ENCODE measurements at regions not wholly inside any gene's neighbourhood (a gene's known extent, or its start where the extent isn't known, plus 50 kb on each side); places are given as distances from the start of the nearest gene placed in this dataset.
A peak's percentile ranks its signal among the peaks of the same experiment; 100 is the strongest.
"Not testable (repeated sequence)": the region's sequence is repeated elsewhere in the genome, so short reads cannot be mapped to it uniquely, and the experiment has no call there.

DNA sequence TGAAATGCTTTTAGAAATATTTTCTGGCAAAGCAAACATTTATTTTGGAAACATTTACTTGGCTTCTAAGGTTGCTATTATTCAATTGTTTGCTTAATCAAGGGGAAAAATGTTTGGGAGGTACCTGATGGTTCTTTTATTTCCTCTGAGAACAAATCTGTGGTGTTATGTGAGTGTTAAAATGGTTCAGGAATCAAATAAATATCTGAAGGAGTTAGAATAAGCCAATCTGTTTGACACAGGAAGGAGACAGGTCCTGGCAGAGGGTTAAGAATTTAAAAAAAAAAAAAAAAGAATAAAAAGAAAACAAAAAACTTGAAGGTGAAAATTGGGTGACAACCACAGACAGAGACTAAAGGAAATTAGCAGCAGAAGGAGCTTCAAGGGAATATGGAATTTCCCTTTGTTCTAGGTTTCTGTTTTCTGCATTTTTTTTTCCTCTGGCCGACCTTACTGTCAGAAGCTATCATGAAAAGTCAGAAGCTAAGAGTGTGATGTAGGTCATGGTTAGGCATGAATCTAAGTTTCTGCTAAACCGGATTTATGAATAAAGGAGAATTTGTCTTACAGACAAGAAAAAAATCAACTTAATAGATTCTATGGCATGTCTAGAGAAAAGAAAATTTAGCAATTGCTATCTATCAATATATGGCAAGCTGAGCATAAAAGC, 78.6 kb upstream of the PNPLA4 start:
- Histone ChIP-seq H3K27ac (no peak overlapping the region), H3K27me3 (no peaks in the 10 kb centered on the region), H3K4me1 (no peaks in the 10 kb centered on the region), H3K4me3 (no peak overlapping the region), H3K9me3 (no peaks in the 10 kb centered on the region), H3K36me3 (no peaks in the 10 kb centered on the region)
- no peak for DNase-seq (ENCODE audit: low spot score in 2 of 2)
- 70% methylated on average over 2 of the region's 2 CpGs for WGBS
- TF ChIP-seq EP300 (IDR thresholded peaks at IDR 0.05) = no peak
- no peak for TF ChIP-seq POLR2AphosphoS5 (IDR thresholded peaks at IDR 0.05)
- TF ChIP-seq POLR2A (IDR thresholded peaks at IDR 0.05) = no peak
- TF ChIP-seq, protein P1, sequence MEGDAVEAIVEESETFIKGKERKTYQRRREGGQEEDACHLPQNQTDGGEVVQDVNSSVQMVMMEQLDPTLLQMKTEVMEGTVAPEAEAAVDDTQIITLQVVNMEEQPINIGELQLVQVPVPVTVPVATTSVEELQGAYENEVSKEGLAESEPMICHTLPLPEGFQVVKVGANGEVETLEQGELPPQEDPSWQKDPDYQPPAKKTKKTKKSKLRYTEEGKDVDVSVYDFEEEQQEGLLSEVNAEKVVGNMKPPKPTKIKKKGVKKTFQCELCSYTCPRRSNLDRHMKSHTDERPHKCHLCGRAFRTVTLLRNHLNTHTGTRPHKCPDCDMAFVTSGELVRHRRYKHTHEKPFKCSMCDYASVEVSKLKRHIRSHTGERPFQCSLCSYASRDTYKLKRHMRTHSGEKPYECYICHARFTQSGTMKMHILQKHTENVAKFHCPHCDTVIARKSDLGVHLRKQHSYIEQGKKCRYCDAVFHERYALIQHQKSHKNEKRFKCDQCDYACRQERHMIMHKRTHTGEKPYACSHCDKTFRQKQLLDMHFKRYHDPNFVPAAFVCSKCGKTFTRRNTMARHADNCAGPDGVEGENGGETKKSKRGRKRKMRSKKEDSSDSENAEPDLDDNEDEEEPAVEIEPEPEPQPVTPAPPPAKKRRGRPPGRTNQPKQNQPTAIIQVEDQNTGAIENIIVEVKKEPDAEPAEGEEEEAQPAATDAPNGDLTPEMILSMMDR (IDR thresholded peaks at IDR 0.05) = no peak

DNA sequence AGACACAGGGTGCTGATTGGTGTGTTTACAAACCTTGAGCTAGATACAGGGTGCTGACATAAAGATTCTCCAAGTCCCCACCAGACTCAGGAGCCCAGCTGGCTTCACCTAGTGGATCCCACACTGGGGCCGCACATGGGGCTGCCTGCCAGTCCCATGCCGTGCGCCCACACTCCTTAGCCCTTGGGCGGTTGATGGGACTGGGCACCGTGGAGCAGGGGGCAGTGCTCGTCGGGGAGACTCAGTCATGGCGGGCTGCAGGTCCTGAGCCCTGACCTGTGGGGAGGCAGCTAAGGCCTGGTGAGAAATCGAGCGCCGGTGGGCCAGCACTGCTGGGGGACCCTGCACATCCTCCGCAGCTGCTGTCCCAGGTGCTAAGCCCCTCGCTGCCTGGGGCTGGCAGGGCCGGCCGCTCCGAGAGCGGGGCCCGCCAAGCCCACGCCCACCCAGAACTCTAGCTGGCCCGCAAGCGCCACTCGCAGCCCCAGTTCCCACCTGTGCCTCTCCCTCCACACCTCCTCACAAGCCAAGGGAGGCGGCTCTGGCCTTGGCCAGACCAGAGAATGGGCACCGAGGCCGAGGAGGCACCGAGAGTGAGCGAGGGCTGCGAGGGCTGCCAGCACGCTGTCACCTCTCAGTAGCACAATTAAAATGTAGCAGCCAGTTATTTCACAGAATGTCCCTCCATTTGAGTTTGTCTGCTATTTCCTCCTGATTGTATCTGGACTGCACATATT, 76.1 kb upstream of the PNPLA4 start:
- no peak overlapping the region for H3K4me3 ChIP-seq
- TF ChIP-seq, protein P1 (IDR thresholded peaks at IDR 0.05) = no peak
- H3K9me3 ChIP-seq = no peaks in the 10 kb centered on the region
- H3K4me1 ChIP-seq = no peaks in the 10 kb centered on the region
- H3K27ac ChIP-seq = no peak overlapping the region
- H3K36me3 ChIP-seq = no peaks in the 10 kb centered on the region
- 94% methylated on average over 7 of the region's 29 CpGs for WGBS
- H3K27me3 ChIP-seq = no peaks in the 10 kb centered on the region
- no peak for DNase-seq (ENCODE audit: low spot score in 2 of 2)

DNA sequence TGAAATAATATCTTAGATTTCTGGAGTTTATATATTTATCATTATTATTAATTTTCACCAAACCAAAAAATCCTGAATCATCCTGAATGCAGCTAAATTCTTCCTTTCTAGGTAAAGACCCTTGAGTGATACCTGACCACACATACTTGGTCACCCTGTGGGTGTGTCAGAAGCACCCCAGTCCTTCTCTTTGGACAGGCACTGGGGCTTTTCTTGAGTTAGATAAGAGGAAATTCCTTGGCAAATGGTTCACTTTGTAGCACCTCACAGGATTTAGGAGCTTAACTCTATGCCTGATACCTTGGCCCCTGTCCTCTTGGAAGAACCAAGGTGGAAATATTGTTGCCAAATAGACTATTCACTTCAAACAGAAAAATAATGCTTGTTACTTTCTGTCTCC, 69.6 kb upstream of the PNPLA4 start:
- H3K9me3 ChIP-seq = no peaks in the 10 kb centered on the region
- H3K27me3 ChIP-seq = no peaks in the 10 kb centered on the region
- H3K36me3 ChIP-seq = no peaks in the 10 kb centered on the region
- no peak overlapping the region for H3K27ac ChIP-seq
- DNase-seq (ENCODE audit: low spot score in 2 of 2) = no peak
- H3K4me1 ChIP-seq = no peaks in the 10 kb centered on the region
- no peak for TF ChIP-seq POLR2AphosphoS5 (IDR thresholded peaks at IDR 0.05)
- TF ChIP-seq, protein P1 (IDR thresholded peaks at IDR 0.05) = no peak
- TF ChIP-seq POLR2A (IDR thresholded peaks at IDR 0.05) = no peak
- H3K4me3 ChIP-seq = no peak overlapping the region

DNA sequence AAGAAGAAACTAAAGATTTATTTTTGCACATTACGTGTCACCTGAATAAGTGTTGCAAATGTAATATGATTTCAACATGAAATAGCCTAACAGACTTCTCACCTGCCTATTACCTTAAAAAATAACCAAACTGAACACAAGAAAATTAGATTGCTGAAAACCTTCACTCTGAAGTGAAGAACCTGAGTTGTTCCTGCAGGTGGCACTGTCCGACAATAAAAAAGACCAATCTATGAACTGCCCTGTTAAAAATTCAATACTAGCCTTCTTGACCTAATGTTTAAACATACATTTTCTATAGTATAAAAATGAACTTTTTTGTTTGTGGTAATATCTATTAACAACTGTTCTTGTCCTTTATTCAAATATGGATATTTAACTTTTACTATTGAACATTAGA, 69.2 kb upstream of the PNPLA4 start:
- Histone ChIP-seq H3K9me3 (no peaks in the 10 kb centered on the region), H3K36me3 (no peaks in the 10 kb centered on the region), H3K4me1 (no peaks in the 10 kb centered on the region), H3K4me3 (no peak overlapping the region), H3K27ac (no peak overlapping the region), H3K27me3 (no peaks in the 10 kb centered on the region)
- DNase-seq (ENCODE audit: low spot score in 2 of 2) = no peak
- WGBS = 24% methylated on average over 2 of the region's 2 CpGs
- TF ChIP-seq EP300 (IDR thresholded peaks at IDR 0.05) = no peak
- TF ChIP-seq, protein P1 (IDR thresholded peaks at IDR 0.05) = peak; percentile 12 to 34

DNA sequence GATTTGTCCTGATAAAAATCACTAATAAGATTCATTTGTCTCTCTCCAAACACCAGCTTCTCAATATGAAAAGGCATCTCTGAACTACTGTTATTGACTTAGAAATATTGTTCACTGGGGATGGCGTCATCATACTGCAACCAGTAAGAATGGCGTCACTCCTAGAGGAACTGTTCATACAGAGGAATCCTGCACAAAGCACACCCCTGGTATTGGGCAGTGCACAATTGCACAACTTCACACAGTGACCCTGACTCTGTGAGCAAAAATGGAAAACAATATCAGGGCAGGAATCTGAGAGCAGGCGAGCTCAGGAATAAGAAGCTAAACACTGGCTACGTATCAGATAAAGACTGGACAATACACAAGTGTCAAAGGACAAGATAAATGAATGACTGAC, 66.7 kb upstream of the PNPLA4 start:
- Histone ChIP-seq H3K27ac (no peak overlapping the region), H3K27me3 (no peaks in the 10 kb centered on the region), H3K36me3 (no peaks in the 10 kb centered on the region), H3K9me3 (no peaks in the 10 kb centered on the region), H3K4me3 (no peak overlapping the region), H3K4me1 (no peaks in the 10 kb centered on the region)
- DNase-seq (ENCODE audit: low spot score in 2 of 2) = no peak
- WGBS = 88% methylated on average over 4 of the region's 4 CpGs
- TF ChIP-seq, protein P1 (IDR thresholded peaks at IDR 0.05) = no peak
- TF ChIP-seq EP300 (IDR thresholded peaks at IDR 0.05) (no peak), POLR2A (IDR thresholded peaks at IDR 0.05) (no peak), POLR2AphosphoS5 (IDR thresholded peaks at IDR 0.05) (no peak)

DNA sequence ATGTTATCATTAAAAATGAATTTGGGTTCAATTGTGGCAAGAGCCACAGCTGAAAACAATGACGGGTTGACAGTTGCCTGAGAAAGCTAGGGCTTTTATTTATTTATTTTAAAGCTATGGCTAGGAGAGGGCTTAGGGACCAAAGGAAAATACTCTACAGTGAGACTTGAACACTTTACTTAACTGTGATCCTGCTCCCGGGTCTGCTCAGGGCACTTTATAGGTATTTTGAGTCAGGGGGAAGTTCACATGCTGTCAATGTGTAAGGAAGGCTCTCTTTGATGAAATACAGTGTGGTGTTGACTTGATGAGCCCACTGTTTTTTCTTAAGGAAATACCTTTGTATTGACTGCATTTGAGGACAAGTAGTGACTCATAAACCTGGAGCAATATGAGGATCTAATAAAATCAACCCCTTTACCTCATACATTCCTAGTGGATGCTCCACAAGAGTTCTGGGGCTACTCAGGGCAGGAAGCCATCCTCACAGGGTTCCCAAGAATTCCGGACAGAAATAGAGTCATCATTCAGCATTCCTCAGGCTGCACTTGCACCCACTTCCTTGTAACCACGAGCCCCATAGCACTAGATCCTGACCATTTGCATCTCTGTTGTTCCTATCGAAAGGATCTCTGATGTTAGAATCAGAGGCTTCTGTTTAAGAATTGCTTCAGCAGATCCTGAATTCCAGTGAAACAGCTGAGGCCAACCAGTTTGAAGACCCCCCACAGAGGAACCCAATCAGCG, 61.0 kb upstream of the PNPLA4 start:
- H3K36me3 ChIP-seq; H3K27me3 ChIP-seq; H3K4me3 ChIP-seq; H3K27ac ChIP-seq; H3K9me3 ChIP-seq; DNase-seq (ENCODE audit: low spot score in 2 of 2); H3K4me1 ChIP-seq: not testable (repeated sequence)
- WGBS = 57% methylated on average over 5 of the region's 6 CpGs

Data from suprapubic skin (tissue), 4 donors.